ENCODE measurements at regions not wholly inside any gene's neighbourhood (a gene's known extent, or its start where the extent isn't known, plus 50 kb on each side); places are given as distances from the start of the nearest gene placed in this dataset.

- DNase-seq, result no peak
Observed at GRCh38 chr17:34733333-34733732, 154.0 kb downstream of the TMEM132E start.

- DNase-seq, result no peak
Observed at GRCh38 chr17:34730816-34731215, 151.4 kb downstream of the TMEM132E start.

DNA sequence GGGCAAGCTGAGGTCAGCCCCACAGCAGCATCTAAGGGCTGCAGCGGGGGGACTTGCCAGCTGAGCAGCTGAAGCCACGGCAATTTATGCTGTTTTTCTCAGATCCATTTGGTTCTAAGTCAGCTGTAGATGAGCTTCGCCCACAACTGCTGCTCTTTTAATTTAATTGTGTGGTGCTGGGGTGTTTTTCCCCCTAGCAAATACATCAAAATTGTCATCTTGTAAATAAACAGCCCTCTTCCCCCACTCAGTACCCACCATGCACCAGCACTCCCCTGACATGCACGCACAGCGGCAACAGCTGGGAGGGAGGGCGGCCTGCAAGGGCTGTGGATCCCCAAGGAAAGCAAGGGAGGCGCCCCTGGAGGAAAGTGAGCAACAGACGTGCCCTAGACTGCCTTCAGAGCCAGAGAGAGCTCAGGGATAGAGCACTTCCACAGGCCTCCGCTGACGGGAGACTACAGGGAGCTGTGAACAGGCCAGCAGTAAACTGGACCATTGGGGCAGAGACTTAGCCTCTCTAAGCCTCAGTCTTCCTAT is 149.5 kb downstream of the TMEM132E start:
- no peak for DNase-seq

- no peak for DNase-seq
Observed at GRCh38 chr17:34727601-34728000, 148.2 kb downstream of the TMEM132E start.

GRCh38 chr17:34726536-34727384 is 147.4 kb downstream of the TMEM132E start:
- DNase-seq, result no peak

DNA sequence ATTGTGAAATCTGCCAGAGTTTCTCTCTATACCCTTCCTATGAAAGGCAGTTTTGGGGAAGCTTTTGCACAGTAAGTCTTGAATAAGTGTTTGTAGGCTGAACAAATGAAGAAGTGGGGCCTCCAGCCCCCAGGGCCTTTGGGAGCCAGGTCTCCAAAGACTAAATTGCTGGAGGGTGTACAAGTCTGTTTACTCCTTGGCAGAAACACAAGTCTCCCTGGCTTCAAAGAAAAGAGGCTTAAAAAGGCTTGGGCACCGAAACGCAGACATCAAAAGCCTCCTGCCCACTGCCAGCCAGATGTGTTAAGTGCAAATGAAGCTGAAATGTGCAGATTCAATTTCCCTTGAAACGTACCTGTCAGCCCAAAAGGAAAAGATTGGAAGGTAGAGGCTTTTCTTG is 146.3 kb downstream of the TMEM132E start:
- DNase-seq, result no peak

DNA sequence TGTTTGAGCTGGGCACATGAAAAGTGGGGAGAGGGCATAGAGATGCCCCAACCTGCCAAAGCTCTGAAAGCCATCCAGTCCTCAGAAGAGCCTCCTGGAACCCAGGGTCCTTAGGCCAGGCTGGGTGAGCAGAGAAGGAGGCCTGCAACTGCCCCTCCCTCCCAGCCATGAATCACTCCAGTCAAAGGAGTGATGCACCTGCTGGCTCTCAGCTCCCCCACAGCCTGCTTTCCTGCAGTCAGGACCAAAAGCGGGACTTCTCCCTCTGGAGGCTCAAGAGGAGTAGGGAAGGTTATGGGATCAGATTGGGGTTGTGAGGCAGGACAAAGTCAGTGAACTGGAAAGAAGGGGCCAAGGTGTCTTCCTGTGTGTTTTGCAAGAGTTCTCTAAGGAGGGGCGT is 145.6 kb downstream of the TMEM132E start:
- DNase-seq, result no peak

DNA sequence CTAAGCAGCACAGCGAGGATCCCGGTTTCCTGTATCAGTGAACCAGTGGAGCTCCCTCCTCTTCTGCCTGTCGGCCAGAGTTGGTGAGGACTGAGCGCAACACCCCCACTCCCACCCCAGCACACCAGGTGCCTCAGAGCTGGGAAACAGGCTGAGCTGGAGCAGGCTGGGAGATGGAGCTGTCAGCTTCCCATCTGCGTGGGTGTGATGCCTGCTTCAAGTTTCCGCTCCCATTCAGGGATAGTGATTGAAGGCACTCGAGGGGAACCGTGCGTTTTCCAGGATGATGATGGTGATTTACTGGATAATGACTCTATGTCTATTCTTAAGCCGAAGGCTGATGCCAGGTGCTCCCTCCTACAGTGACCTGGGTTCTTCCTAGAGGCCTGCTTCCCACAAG is 144.5 kb downstream of the TMEM132E start:
- no peak for DNase-seq

DNA sequence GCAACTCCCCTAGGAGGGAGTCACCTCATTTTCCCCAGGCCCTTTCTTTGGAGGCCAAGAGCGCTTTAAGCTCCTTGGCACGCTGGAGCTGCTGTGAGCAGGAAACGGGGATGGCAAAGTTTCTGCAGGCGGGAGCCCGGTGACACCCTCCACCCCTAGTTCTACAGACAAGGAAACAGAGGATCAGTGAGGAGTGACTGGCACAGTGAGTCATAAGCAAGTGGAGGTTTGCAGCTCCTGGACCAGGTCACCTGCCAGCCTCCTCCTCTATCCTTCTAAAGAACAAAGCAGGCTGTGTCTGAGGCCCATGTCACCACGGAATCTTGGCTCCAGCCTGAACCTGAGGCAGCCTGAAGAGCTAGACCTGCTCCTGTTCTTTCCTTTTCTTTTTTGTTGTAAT is 141.9 kb downstream of the TMEM132E start:
- no peak for DNase-seq

DNA sequence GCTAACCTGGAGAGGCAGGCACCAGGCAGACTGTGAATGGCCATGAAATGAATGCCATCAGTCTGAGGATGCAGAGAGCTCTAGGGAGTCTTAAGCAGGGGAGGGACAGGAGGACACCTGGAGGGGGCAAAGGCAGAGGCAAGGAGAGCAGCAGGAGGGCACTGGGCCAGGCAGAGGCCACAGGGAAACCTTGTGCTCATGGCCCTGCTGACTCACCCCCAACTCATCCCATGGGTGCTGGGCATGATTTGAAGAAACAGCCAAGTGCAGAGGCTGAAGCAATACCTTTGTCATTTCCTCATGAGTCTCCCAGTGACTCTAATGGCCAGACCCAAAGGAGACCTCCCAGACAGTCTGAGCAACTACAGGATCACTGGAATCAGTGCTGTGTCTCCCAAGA is 141.4 kb downstream of the TMEM132E start:
- DNase-seq, result peak; percentile 11

DNA sequence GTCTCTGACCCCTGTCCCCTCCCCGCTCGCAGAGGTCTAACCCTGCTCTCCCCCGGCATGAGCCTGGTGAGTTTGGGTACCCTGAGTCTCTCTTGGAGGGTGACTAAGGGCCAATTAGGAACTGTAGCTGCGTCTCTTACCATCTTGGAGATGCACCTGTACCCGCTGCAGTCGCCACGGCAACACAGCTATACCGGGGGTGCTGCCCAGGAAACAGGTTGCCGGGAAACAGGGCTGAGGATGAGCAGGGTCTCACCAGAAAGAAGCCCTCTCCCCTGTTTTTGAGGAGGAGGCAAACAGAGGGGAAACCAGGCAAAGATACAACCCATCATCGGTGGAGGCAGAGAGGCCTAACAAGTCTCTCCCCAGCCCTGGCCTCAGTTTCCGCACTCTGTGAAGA is 140.2 kb downstream of the TMEM132E start:
- no peak for DNase-seq

GRCh38 chr17:34717092-34717491 is 137.7 kb downstream of the TMEM132E start:
- no peak for DNase-seq

- DNase-seq, result no peak
Observed at GRCh38 chr17:34716291-34716690, 136.9 kb downstream of the TMEM132E start.

- DNase-seq, result no peak
Observed at GRCh38 chr17:34715504-34715903, 136.1 kb downstream of the TMEM132E start.

DNA sequence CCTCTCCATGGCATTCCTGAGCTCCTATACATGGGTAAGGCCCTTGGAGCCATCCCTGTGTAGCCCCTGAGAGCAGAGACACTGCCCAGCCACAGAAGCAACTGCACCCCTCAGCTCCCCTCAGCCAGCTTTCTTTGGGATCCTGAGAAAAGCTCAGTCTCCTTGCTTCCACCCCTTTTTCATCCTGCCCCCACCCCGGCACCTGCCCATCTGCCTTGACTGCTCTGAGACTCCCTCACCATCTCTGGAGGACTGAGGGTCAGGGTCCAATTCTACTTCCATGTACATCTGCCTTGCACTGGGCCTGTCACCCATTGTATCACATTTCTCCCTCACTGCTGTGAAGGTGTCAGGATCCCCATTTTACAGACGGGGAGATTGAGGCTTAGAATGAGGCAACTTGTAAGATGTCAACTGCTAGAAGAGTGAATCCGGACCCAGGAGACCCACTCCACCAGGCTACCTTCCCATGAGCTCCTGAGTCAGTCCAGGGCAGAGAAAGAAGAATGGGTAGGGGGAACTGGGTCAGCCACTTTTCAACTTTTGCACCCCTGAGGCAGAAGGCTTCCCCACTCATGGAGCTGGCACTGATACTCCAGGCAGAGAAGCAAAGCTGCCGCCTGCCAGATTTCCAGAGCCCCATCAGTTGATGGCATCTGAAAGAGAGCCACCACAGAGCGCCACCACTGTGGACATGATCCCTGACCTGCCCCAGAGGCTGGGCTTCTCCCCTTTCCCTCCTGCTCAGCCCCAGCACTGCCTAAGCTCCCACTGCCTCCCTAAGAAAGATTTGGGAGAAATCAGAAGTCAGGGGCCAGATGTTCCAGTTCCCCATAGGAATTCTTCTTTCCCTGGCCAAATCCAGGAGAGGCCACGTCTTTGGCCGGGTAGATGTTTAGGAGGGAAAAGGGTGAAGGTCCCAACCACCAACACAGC is 135.4 kb downstream of the TMEM132E start:
- DNase-seq, result no peak

- DNase-seq, result no peak
Observed at GRCh38 chr17:34713687-34714086, 134.3 kb downstream of the TMEM132E start.

DNA sequence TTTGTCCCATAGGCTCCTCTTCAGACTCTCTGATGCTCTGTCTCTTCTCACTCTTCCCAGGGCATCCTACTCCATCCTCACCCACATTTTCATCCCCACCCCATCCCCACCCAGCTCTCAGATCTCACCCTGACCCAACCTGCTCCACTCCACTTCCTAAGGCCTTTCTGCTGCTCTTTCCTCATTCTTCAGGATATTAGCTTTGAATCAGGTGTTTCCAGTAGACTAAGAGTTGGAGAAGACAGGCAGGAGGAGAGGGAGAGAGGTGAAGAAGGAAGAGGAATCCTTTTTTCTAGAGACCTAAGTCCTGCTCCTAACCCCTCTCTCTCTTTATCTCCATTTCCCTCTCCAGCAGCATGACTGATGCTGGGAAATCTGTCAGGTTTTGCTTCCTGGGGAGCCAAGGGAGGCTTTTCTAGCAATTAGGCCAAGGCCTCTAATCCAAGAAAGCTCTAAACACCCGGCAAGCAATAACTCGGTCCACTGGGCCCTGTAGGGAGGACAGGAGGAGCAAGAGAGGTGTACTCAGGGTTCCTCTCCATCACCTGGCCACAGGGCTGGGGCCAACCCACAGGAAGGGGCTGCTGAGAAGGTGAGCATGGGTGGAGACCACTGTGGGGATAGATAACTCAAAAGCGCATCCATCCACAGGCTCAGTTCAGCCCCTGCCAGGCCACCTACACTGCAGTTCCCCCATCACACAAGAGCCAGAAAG is 133.3 kb downstream of the TMEM132E start:
- no peak for DNase-seq

GRCh38 chr17:34711646-34712045 is 132.3 kb downstream of the TMEM132E start:
- DNase-seq, result no peak

DNA sequence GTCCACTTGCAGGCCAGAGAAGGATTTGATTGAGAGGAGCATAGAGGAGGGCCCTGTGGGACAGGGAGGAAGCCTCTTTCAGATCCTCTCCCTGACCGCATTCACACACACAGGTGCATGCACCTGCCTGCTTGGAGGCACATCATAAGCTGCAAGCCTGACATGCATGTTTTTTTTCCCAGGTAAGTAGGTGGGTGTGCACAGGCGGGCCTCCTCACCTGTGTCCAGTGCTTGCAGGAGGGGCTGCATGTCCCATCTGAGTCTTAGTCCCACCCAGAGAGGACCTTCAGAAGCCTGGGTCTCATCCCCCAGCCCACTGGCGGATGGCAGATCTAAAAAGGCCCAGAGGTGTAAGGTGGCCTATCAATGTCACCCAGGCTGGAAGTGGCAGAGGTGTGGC is 130.8 kb downstream of the TMEM132E start:
- DNase-seq, result no peak

- no peak for DNase-seq
Observed at GRCh38 chr17:34709158-34709754, 129.9 kb downstream of the TMEM132E start.

- no peak for DNase-seq
Observed at GRCh38 chr17:34706029-34706428, 126.6 kb downstream of the TMEM132E start.

DNA sequence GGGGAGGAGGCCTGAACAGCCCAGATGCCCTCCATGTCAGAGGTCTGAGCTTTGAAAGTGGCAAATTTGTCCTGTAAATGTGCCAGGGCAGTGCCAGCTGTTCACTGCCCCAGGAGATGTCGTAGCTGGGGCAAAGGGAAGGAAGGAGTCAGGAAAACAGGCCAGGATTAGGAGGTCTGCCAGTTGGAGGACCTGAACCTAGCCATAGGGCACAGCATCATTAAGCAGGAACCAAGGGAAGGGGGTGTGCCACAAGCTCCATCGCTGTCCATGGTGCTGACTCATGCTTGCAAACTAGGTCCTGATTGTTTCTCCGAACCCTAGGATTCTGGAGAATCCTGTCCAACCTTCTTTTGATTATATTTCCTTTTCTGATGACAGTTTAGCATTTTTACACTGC is 124.2 kb downstream of the TMEM132E start:
- no peak for DNase-seq

GRCh38 chr17:34699181-34699580 is 119.8 kb downstream of the TMEM132E start:
- DNase-seq, result no peak
